Spinal cord (tissue), 9 donors: ENCODE measurements at regions not wholly inside any gene's neighbourhood (a gene's known extent, or its start where the extent isn't known, plus 50 kb on each side); places are given as distances from the start of the nearest gene placed in this dataset.

Experiments
- DNase-seq, 6 donors: peaks; one replicate each; pipeline versions ENCODE4 v3.0.0 to v3.0.0-alpha.2; 2013 to 2015; ENCODE audit warnings: low spot score in 6 of 6, low read depth in 4 of 6
- H3K27ac ChIP-seq: one replicate; pipeline ENCODE4 v1.5.1; 2013; ENCODE audit warnings: low read depth, low read length, control low read depth
- H3K27me3 ChIP-seq: one replicate; pipeline ENCODE4 v1.6.1; 2013; ENCODE audit warnings: low read length; ENCODE audit not compliant: control insufficient read depth, insufficient read depth
- H3K36me3 ChIP-seq: one replicate; pipeline ENCODE4 v1.6.1; 2013; ENCODE audit warnings: low read length; ENCODE audit not compliant: control insufficient read depth, insufficient read depth
- H3K4me1 ChIP-seq: one replicate; pipeline ENCODE4 v1.6.1; 2013; ENCODE audit warnings: low read length; ENCODE audit not compliant: control insufficient read depth, insufficient read depth
- H3K4me3 ChIP-seq: one replicate; pipeline ENCODE4 v1.5.1; 2013; ENCODE audit warnings: low read depth, low read length, control low read depth
- H3K9me3 ChIP-seq: one replicate; pipeline ENCODE4 v1.6.1; 2013; ENCODE audit warnings: low read length; ENCODE audit not compliant: control insufficient read depth, insufficient read depth
- WGBS: methylation state at CpG from one replicate; pipeline ENCODE4 v1.1.5; 2013; ENCODE audit warnings: missing lambda C conversion rate; ENCODE audit not compliant: insufficient coverage; 5-methylcytosine and 5-hydroxymethylcytosine counted together
- donor health status: healthy.

- DNase-seq, result peak in 1 of 6 donors; percentile 75
- 45% methylated on average over 6 of the region's 6 CpGs for WGBS
- no peaks in the 10 kb centered on the region for H3K36me3 ChIP-seq
- no peak overlapping the region for H3K4me3 ChIP-seq
- no peaks in the 10 kb centered on the region for H3K27me3 ChIP-seq
- H3K9me3 ChIP-seq, result no peaks in the 10 kb centered on the region
- H3K27ac ChIP-seq, result no peak overlapping the region
- peaks cover 16% of the 10 kb centered on the region for H3K4me1 ChIP-seq
These were observed 165.4 kb downstream of the KATNAL1 start for GRCh38 chr13:30141775-30142485.

DNA sequence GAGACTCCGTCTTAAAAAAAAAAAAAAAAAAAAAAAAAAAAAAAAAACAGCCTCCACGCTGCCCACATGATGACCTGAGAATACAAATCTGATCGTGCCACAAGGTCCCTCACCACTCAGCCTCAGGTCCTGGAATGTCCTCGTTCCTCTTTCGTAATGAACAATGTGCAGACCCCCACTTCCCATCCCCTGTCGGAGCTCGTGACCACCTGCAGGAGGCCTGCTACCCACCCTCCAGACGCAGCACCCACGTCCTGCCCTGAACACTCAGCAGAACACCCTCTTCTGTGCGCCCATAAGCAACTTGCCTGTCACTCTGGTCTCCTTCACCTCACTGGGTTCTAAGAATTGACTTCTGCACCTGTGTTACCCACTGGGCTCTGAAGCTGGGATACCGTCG is 166.4 kb downstream of the KATNAL1 start:
- H3K27ac ChIP-seq, result no peak overlapping the region
- H3K4me1 ChIP-seq, result peaks cover 16% of the 10 kb centered on the region
- H3K9me3 ChIP-seq, result no peaks in the 10 kb centered on the region
- no peaks in the 10 kb centered on the region for H3K27me3 ChIP-seq
- 90% methylated on average over 9 of the region's 12 CpGs for WGBS
- no peak overlapping the region for H3K4me3 ChIP-seq
- H3K36me3 ChIP-seq, result no peaks in the 10 kb centered on the region
- no peak for DNase-seq

- H3K27ac ChIP-seq, result no peak overlapping the region
- peaks cover 22% of the 10 kb centered on the region for H3K4me1 ChIP-seq
- WGBS, result 73% methylated on average over 7 of the region's 8 CpGs
- H3K27me3 ChIP-seq, result no peaks in the 10 kb centered on the region
- no peaks in the 10 kb centered on the region for H3K9me3 ChIP-seq
- H3K4me3 ChIP-seq, result no peak overlapping the region
- H3K36me3 ChIP-seq, result no peaks in the 10 kb centered on the region
- DNase-seq, result no peak
These were observed 168.8 kb downstream of the KATNAL1 start for GRCh38 chr13:30138511-30138910.

DNA sequence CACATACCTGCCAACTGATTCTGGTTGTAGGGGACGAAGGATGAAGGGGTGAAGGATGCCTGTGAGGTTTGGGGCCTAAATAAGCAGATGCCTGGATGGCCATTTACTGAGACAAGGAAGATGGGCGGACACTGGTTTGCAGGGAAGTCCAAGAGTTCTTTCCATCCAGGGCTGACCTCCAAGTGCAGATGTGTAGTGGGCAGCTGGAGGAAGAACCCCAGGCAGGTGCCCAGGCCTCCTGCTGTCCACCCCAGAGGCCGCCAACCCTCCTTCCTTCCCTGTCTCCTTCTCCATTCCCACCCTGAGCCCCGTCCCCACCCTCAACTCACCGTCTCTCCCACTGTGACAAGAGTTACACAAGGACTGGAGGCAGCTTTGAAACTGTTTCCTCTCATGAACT is 171.5 kb downstream of the KATNAL1 start:
- no peaks in the 10 kb centered on the region for H3K36me3 ChIP-seq
- peaks cover 18% of the 10 kb centered on the region for H3K4me1 ChIP-seq
- no peak for DNase-seq
- H3K27ac ChIP-seq, result no peak overlapping the region
- no peak overlapping the region for H3K4me3 ChIP-seq
- no peaks in the 10 kb centered on the region for H3K27me3 ChIP-seq
- H3K9me3 ChIP-seq, result no peaks in the 10 kb centered on the region
- WGBS, result 85% methylated on average over 3 of the region's 5 CpGs

- H3K4me1 ChIP-seq, result peaks cover 18% of the 10 kb centered on the region
- no peaks in the 10 kb centered on the region for H3K36me3 ChIP-seq
- H3K27ac ChIP-seq, result no peak overlapping the region
- no peak overlapping the region for H3K4me3 ChIP-seq
- no peaks in the 10 kb centered on the region for H3K27me3 ChIP-seq
- H3K9me3 ChIP-seq, result no peaks in the 10 kb centered on the region
- DNase-seq, result no peak
- WGBS, result 94% methylated on average over 6 of the region's 7 CpGs
These were observed 172.0 kb downstream of the KATNAL1 start for GRCh38 chr13:30135351-30135750.

GRCh38 chr13:30134578-30134977 is 172.8 kb downstream of the KATNAL1 start:
- 50% methylated on average over 2 of the region's 2 CpGs for WGBS
- Histone ChIP-seq H3K4me1 (peaks cover 18% of the 10 kb centered on the region), H3K36me3 (no peaks in the 10 kb centered on the region), H3K27me3 (no peaks in the 10 kb centered on the region), H3K4me3 (no peak overlapping the region), H3K27ac (no peak overlapping the region), H3K9me3 (no peaks in the 10 kb centered on the region)
- no peak for DNase-seq

DNA sequence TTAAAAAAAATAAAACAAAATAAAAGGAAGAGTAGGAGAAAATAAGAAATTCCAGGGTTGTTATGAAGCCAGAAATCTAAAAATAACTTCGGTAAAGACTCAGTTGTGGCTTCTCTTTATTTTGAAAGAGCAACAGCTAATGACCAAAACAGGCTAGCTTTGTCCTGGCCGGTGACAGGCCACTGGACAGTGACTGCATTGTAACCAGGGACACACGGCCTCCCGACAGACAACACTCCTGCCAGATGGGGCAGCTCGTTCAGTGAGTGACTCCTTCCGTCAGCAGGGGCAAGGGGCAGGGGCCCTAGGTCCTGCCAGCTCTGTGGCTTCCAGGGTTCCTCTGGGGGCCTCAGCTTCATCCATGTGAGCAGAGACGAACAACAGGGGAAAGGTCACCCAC is 173.4 kb downstream of the KATNAL1 start:
- Histone ChIP-seq H3K9me3 (no peaks in the 10 kb centered on the region), H3K27me3 (no peaks in the 10 kb centered on the region), H3K27ac (no peak overlapping the region), H3K4me3 (no peak overlapping the region), H3K4me1 (peaks cover 18% of the 10 kb centered on the region), H3K36me3 (no peaks in the 10 kb centered on the region)
- no peak for DNase-seq
- 68% methylated on average over 7 of the region's 7 CpGs for WGBS

DNA sequence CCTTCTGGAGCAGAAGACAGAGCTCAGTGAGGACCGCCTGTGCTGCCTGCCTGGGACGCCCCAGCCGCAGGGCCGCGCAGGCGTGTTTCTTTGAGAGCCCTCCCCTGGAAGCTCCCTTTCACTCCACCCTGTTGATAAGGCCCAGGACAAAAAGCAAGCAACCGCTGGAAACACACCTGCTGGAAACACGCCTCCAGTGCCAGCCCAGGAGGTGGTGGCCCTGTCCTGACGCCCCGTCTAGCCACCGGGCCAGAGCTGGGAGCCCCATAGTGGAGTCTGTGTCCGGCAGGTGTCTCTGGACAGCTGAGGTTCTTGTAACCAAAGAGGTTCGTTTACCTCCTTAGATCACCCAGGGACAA is 173.8 kb downstream of the KATNAL1 start:
- WGBS, result 94% methylated on average over 13 of the region's 13 CpGs
- no peak overlapping the region for H3K4me3 ChIP-seq
- H3K27ac ChIP-seq, result no peak overlapping the region
- H3K36me3 ChIP-seq, result no peaks in the 10 kb centered on the region
- DNase-seq, result no peak
- H3K27me3 ChIP-seq, result no peaks in the 10 kb centered on the region
- peaks cover 18% of the 10 kb centered on the region for H3K4me1 ChIP-seq
- no peaks in the 10 kb centered on the region for H3K9me3 ChIP-seq

DNA sequence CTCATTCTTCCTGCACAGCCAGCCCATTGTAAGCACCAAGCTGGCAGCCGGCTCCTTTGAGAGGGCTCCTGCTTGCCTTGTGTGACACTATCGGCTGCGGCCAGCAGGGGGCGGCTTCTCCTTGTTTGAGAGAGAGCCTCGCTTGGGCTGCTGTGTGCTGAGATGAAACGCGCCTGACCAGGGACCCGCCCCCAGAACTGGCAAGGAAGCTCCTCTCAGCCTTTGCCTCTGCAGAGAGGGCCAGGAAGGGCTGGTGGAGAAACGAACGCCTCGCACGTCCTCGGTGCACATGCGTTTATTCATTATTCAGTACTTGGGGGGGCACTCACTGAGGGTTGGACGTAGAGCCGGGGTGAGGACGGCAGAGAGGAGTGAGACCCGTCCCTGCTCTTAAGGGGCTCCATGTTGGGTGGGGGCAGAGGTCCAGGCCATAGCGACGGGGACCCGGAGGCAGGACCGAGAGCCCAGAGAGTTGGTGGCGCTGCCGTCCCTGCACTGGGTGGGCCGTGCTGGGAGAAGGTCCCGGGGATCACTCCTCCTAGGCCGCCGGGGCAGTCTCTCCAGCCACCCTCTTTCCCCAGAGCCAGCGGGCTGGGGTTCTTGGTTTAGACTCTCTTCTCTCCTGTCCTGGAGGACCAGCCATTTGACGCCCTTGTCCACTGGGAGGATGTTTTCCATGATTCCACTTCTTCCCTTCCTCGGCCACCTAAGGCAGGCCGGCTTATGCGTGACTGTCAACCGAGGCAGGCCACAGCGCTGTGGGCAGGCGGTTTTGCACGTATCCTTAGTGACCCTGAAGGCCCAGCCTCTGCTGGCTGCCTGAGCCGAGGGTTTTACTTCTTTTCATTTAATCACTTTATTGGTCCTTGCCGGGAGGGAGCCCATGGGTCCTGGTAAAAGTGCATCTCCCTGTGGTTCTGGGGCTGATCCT is 174.5 kb downstream of the KATNAL1 start:
- no peak overlapping the region for H3K27ac ChIP-seq
- no peak overlapping the region for H3K4me3 ChIP-seq
- H3K27me3 ChIP-seq, result no peaks in the 10 kb centered on the region
- peaks cover 18% of the 10 kb centered on the region for H3K4me1 ChIP-seq
- WGBS, result 42% methylated on average over 30 of the region's 39 CpGs
- peak; percentile 82 to 99 (median 92) for DNase-seq
- no peaks in the 10 kb centered on the region for H3K36me3 ChIP-seq
- no peaks in the 10 kb centered on the region for H3K9me3 ChIP-seq

DNA sequence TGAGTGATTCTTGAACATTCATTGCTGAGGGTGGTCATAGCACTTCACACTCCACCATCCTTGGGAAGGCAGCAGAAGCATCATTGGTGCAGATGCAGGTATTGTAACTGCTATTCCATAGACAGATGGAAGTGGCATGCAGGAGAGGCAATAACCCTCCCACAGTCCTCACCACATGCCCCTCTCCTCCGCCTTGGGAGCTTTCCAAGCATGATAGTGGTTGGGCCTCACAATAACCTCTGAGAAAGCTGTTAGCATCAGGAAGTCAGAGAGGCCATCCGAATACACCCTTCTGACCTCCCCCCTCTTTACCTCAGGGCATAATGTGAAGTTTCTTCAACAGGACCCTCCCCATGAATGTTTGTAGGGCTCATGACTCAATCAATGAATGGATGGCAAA is 177.9 kb downstream of the KATNAL1 start:
- Histone ChIP-seq H3K27ac (no peak overlapping the region), H3K9me3 (no peaks in the 10 kb centered on the region), H3K4me1 (peaks cover 22% of the 10 kb centered on the region), H3K27me3 (no peaks in the 10 kb centered on the region), H3K36me3 (no peaks in the 10 kb centered on the region), H3K4me3 (no peak overlapping the region)
- 90% methylated on average over 1 of the region's 2 CpGs for WGBS
- no peak for DNase-seq
